ENCODE measurements at regions not wholly inside any gene's neighbourhood (a gene's known extent, or its start where the extent isn't known, plus 50 kb on each side); places are given as distances from the start of the nearest gene placed in this dataset.

DNA sequence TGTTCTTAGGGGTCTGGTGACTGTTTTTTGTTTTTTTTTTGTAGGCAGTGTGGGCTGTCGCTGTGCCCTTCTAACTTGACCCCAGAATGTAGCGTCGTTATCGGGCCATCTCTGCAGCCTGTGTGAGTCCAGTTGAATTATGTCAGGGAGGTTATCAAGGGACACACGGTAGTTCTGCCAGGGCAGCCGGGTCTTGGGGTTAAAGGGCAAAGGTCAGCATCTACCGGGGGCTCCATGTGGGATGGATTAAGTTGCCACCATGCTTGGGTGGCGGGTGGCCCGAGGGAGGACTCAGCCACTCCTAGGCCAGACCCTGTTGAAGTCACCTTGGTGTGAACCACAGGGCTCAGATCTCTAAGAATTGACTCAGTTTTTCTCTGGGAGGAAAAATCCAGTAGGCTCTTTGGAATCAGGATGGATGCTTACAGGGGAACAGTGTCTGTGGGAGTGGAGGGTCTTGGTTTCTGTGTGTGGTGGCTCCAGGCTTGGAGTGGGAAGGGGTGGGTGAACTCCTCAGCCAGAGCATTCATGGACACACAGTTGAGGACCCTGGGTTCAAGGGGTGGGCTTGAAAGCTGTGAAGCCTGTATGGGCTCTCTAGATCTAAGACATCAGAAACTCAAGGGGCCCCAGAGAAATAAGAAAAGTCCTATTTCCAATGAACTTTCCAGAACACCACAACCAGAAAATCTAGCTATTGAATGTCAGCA is 191.7 kb downstream of the IRF8 start:
- Histone ChIP-seq H3K79me2 (ENCODE audit: control insufficient read depth, insufficient read depth, low read length) (no peaks in the 10 kb centered on the region), H4K20me1 (replicated peaks; ENCODE audit: control insufficient read depth, extremely low read depth, insufficient read depth, low read length) (no peaks in the 10 kb centered on the region), H3K4me3 (replicated peaks in 1 of 3; ENCODE audit: insufficient read depth in 1 of 3, low read depth in 1 of 3, low read length in 3 of 3) (no peak overlapping the region), H2AFZ (ENCODE audit: low read depth, low read length) (no peak overlapping the region), H3K4me2 (ENCODE audit: insufficient read depth, low read length) (no peak overlapping the region), H3K9me1 (replicated peaks; ENCODE audit: control insufficient read depth, extremely low read depth, insufficient read depth, low read length) (no peaks in the 10 kb centered on the region), H3K27ac (ENCODE audit: insufficient read depth, low read depth, low read length) (no peak overlapping the region), H3K27me3 (ENCODE audit: control insufficient read depth in 2 of 2, insufficient read depth in 2 of 2, low read length in 2 of 2) (no peaks in the 10 kb centered on the region), H3K4me1 (ENCODE audit: control insufficient read depth, extremely low read depth, insufficient read depth, low read length) (no peaks in the 10 kb centered on the region), H3K9ac (replicated peaks; ENCODE audit: extremely low read depth, insufficient read depth, low read length) (no peak overlapping the region), H3K36me3 (ENCODE audit: control insufficient read depth in 2 of 2, extremely low read depth in 1 of 2, insufficient read depth in 2 of 2, low read length in 2 of 2) (no peaks in the 10 kb centered on the region), H3K9me3 (replicated peaks; ENCODE audit: control insufficient read depth, insufficient read depth, low read length) (no peaks in the 10 kb centered on the region)
- FAIRE-seq, result no peak
- BruUV-seq (replicated peaks), result no TSS peak
- dilution Hi-C loops (cut with MboI; ENCODE audit: extremely low pct_ligation_motif_present, low sequenced_read_pairs), result no loop called here
- ChIA-PET POLR2A (interaction anchor here (0.7 kb wide), 1 partner anchor 130 kb away, joined by 3 read pairs; no protein-coding TSS in a partner anchor), CTCF (interaction anchor here (1.0 to 1.3 kb wide), 2 partner anchors 162 to 427 kb away, joined by 3 to 5 read pairs; no protein-coding TSS in a partner anchor)
- no peak for DNase-seq (ENCODE audit: low read depth, low spot score)
- intact Hi-C loops (cut with micrococcal nuclease), result no loop called here
- TF ChIP-seq MYC (IDR thresholded peaks at IDR 0.05; ENCODE audit: low read depth, low read length) (no peak), POLR2AphosphoS5 (IDR thresholded peaks at IDR 0.05; ENCODE audit: insufficient read depth, low read depth, low read length) (no peak), POLR2A (IDR thresholded peaks at IDR 0.05; ENCODE audit: low read depth, low read length) (no peak), FOS (IDR thresholded peaks at IDR 0.05; ENCODE audit: borderline replicate concordance, insufficient read depth, low read length) (no peak), JUN (IDR thresholded peaks at IDR 0.05; ENCODE audit: borderline replicate concordance, insufficient read depth, insufficient read length, low read depth) (no peak), EZH2 (IDR thresholded peaks at IDR 0.05; ENCODE audit: borderline replicate concordance, low read depth, low read length, severe bottlenecking) (no peak), GATA2 (IDR thresholded peaks at IDR 0.05; ENCODE audit: insufficient read depth, insufficient read length, low read depth, low read length) (no peak)
- TF ChIP-seq, protein P1, sequence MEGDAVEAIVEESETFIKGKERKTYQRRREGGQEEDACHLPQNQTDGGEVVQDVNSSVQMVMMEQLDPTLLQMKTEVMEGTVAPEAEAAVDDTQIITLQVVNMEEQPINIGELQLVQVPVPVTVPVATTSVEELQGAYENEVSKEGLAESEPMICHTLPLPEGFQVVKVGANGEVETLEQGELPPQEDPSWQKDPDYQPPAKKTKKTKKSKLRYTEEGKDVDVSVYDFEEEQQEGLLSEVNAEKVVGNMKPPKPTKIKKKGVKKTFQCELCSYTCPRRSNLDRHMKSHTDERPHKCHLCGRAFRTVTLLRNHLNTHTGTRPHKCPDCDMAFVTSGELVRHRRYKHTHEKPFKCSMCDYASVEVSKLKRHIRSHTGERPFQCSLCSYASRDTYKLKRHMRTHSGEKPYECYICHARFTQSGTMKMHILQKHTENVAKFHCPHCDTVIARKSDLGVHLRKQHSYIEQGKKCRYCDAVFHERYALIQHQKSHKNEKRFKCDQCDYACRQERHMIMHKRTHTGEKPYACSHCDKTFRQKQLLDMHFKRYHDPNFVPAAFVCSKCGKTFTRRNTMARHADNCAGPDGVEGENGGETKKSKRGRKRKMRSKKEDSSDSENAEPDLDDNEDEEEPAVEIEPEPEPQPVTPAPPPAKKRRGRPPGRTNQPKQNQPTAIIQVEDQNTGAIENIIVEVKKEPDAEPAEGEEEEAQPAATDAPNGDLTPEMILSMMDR (IDR thresholded peaks at IDR 0.05; ENCODE audit: extremely low read depth in 1 of 2, insufficient read depth in 1 of 2, low read depth in 1 of 2, low read length in 2 of 2), result no peak
- TF ChIP-seq, protein P2, sequence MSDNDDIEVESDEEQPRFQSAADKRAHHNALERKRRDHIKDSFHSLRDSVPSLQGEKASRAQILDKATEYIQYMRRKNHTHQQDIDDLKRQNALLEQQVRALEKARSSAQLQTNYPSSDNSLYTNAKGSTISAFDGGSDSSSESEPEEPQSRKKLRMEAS (IDR thresholded peaks at IDR 0.05; ENCODE audit: insufficient read depth, insufficient read length), result no peak

All from endothelial cell of umbilical vein (primary cell).